Mucosa of descending colon (tissue), 3 donors: ENCODE measurements at regions not wholly inside any gene's neighbourhood (a gene's known extent, or its start where the extent isn't known, plus 50 kb on each side); places are given as distances from the start of the nearest gene placed in this dataset.

Experiments
- ATAC-seq: fragments of 200-7000 bp; cut with Tn5 transposase; one replicate; pipeline ENCODE4 v1.9.1; 2020; ENCODE audit warnings: mild to moderate bottlenecking, moderate library complexity
- DNase-seq, 3 donors: peaks; one replicate each; pipeline ENCODE4 v3.0.0-alpha.2; 2020
- H3K36me3 ChIP-seq: fragments of 200-600 bp; one replicate; pipeline ENCODE4 v1.8.0; 2021; ENCODE audit warnings: low read depth, mild to moderate bottlenecking
- H3K4me1 ChIP-seq: fragments of 200-600 bp; one replicate; pipeline ENCODE4 v1.8.0; 2021; ENCODE audit warnings: low read depth, mild to moderate bottlenecking
- H3K4me3 ChIP-seq: fragments of 200-600 bp; one replicate; pipeline ENCODE4 v1.8.0; 2021; ENCODE audit warnings: mild to moderate bottlenecking
- H3K9me3 ChIP-seq: fragments of 200-600 bp; one replicate; pipeline ENCODE4 v1.8.0; 2021; ENCODE audit warnings: mild to moderate bottlenecking
- CTCF ChIP-seq: fragments of 200-600 bp; IDR thresholded peaks from one replicate; pipeline ENCODE4 v1.8.0; 2022; ENCODE audit warnings: antibody characterized with exemption, mild to moderate bottlenecking
- intact Hi-C, 2 donors: fragments of 100-400 bp; cut with DNase I in 1 of 2; cut with micrococcal nuclease in 1 of 2; formaldehyde crosslinking; loops; one replicate each; pipeline versions ENCODE4 v1.11.0 to v1.11.1; 2022; cut with DNase I, micrococcal nuclease
- donor health status: DM: no; HTN: no; CAD: no; lungs with moderate emphysema.
- donor health status: DM: no; HTN: no; CAD: no.
- donor health status: DM: no; HTN: yes; CAD: no.

- DNase-seq, result no peak
- no peaks in the 10 kb centered on the region for H3K36me3 ChIP-seq
- no peaks in the 10 kb centered on the region for H3K9me3 ChIP-seq
- intact Hi-C loops, result no loop called here
- no peak overlapping the region for H3K4me3 ChIP-seq
- peak; percentile 58 for ATAC-seq
- peaks cover 25% of the 10 kb centered on the region for H3K4me1 ChIP-seq
- no peak for TF ChIP-seq CTCF
Measured at GRCh38 chr3:178087376-178087775, 448.9 kb upstream of the KCNMB2 start.

GRCh38 chr3:178088963-178089362 lies 447.3 kb upstream of the KCNMB2 start:
- peak; percentile 92 for ATAC-seq
- no peak for TF ChIP-seq CTCF
- DNase-seq, result peak in 1 of 3 donors; percentile 40
- intact Hi-C loops, result no loop called here
- H3K4me1 ChIP-seq, result peaks cover 25% of the 10 kb centered on the region
- no peak overlapping the region for H3K4me3 ChIP-seq
- no peaks in the 10 kb centered on the region for H3K9me3 ChIP-seq
- no peaks in the 10 kb centered on the region for H3K36me3 ChIP-seq

- no peak for TF ChIP-seq CTCF
- DNase-seq, result no peak
- Histone ChIP-seq H3K4me3 (no peak overlapping the region), H3K9me3 (no peaks in the 10 kb centered on the region), H3K36me3 (no peaks in the 10 kb centered on the region), H3K4me1 (peaks cover 12% of the 10 kb centered on the region)
- intact Hi-C loops, result no loop called here
- ATAC-seq, result no peak
Measured at GRCh38 chr3:178090899-178091298, 445.3 kb upstream of the KCNMB2 start.

- Histone ChIP-seq H3K9me3 (no peaks in the 10 kb centered on the region), H3K36me3 (no peaks in the 10 kb centered on the region), H3K4me3 (no peak overlapping the region), H3K4me1 (no peaks in the 10 kb centered on the region)
- DNase-seq (no peak), ATAC-seq (no peak)
- intact Hi-C loops, result no loop called here
- TF ChIP-seq CTCF, result no peak
Measured at GRCh38 chr3:178095522-178095921, 440.7 kb upstream of the KCNMB2 start.

GRCh38 chr3:178096955-178097354 lies 439.3 kb upstream of the KCNMB2 start:
- no peak overlapping the region for H3K4me3 ChIP-seq
- DNase-seq, result no peak
- H3K4me1 ChIP-seq, result no peaks in the 10 kb centered on the region
- H3K36me3 ChIP-seq, result no peaks in the 10 kb centered on the region
- H3K9me3 ChIP-seq, result no peaks in the 10 kb centered on the region
- intact Hi-C loops, result no loop called here
- ATAC-seq, result no peak
- no peak for TF ChIP-seq CTCF

- TF ChIP-seq CTCF, result no peak
- DNase-seq (peak in 1 of 3 donors; percentile 7), ATAC-seq (peak; percentile 44)
- Histone ChIP-seq H3K4me3 (no peak overlapping the region), H3K9me3 (no peaks in the 10 kb centered on the region), H3K4me1 (no peaks in the 10 kb centered on the region), H3K36me3 (no peaks in the 10 kb centered on the region)
- intact Hi-C loops, result no loop called here
Measured at GRCh38 chr3:178097576-178097975, 438.7 kb upstream of the KCNMB2 start.
